Activated naive CD8-positive, alpha-beta T cell treated with anti-CD3 and anti-CD28 coated beads, Interleukin-2, amount 10 ng/mL, durations not matched to agents 7 days and 5 days (primary cell): ENCODE measurements at regions not wholly inside any gene's neighbourhood (a gene's known extent, or its start where the extent isn't known, plus 50 kb on each side); places are given as distances from the start of the nearest gene placed in this dataset.
A peak's percentile ranks its signal among the peaks of the same experiment; 100 is the strongest.
"Not testable (repeated sequence)": the region's sequence is repeated elsewhere in the genome, so short reads cannot be mapped to it uniquely, and the experiment has no call there.

ENCODE experiments used
- ATAC-seq: fragments of 150-1000 bp; cut with Tn5 transposase; one replicate; pipeline ENCODE4 v1.10.0; 2021; ENCODE audit warnings: low read depth, moderate library complexity
- POLR2A ChIA-PET: fragments of 350-600 bp; sonication (Branson Sonifier 250); formaldehyde crosslinking; loops from one replicate; lab custom pipeline; 2021; ENCODE audit warnings: antibody characterized with exemption; lab: Charles Lee
- DNase-seq: peaks from one replicate; pipeline ENCODE4 v3.0.0; 2021
- H3K27ac Mint-ChIP-seq: one replicate; pipeline ENCODE4 v1.8.0; 2022; ENCODE audit warnings: mild to moderate bottlenecking, mixed read lengths
- H3K27me3 Mint-ChIP-seq: one replicate; pipeline ENCODE4 v1.8.0; 2022; ENCODE audit warnings: mild to moderate bottlenecking, moderate library complexity, mixed read lengths
- H3K36me3 Mint-ChIP-seq: one replicate; pipeline ENCODE4 v1.8.0; 2021; ENCODE audit warnings: mild to moderate bottlenecking, mixed read lengths
- H3K4me1 Mint-ChIP-seq: one replicate; pipeline ENCODE4 v1.8.0; 2021; ENCODE audit warnings: mixed read lengths
- H3K4me3 Mint-ChIP-seq: one replicate; pipeline ENCODE4 v1.8.0; 2022; ENCODE audit warnings: mild to moderate bottlenecking, moderate library complexity, mixed read lengths
- H3K9me3 Mint-ChIP-seq: one replicate; pipeline ENCODE4 v1.8.0; 2021; ENCODE audit warnings: mixed read lengths

DNA sequence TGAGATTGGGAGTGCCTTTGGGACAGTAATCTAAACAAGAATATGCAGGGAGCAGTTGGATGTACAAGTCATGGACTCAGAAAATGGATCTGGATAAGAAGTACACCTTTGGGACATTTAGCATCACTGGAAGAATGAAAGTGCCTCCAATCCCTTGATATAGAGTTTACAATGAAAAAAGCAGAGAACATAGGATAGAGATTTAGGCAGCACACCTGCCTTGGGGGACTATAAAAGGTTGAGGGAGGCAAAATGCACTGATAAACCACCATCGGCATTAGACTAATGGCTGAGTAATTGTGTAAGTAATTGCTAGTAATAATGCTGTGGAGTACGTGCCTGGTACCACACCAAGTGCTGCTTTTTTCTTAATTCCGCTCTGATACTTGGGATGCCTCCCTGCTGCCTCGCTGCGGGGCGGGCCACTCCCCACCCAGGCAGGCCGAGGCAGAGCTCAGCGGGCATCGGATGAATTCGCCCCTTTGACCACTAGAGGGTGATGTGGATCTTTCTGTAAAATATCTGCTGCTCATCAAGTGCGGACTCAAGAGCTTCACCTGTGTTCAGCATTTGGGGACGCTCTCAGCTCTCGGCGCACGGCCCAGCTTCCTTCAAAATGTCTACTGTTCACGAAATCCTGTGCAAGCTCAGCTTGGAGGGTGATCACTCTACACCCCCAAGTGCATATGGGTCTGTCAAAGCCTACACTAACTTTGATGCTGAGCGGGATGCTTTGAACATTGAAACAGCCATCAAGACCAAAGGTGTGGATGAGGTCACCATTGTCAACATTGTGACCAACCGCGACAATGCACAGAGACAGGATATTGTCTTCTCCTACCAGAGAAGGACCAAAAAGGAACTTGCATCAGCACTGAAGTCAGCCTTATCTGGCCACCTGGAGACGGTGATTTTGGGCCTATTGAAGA lies 99.9 kb downstream of the ANKRD18B start:
- no peak overlapping the region for H3K4me3 Mint-ChIP-seq
- H3K27ac Mint-ChIP-seq: no peak overlapping the region
- peaks cover 31% of the 10 kb centered on the region for H3K27me3 Mint-ChIP-seq
- peak; percentile 95 for ATAC-seq
- H3K4me1 Mint-ChIP-seq: peaks cover 4% of the 10 kb centered on the region
- DNase-seq: peak; percentile 61
- no peaks in the 10 kb centered on the region for H3K9me3 Mint-ChIP-seq
- POLR2A ChIA-PET: interaction anchor here (1.1 to 2.0 kb wide), 2 partner anchors 33 to 97 kb away, joined by 3 to 9 read pairs; no protein-coding TSS in a partner anchor
- no peaks in the 10 kb centered on the region for H3K36me3 Mint-ChIP-seq

DNA sequence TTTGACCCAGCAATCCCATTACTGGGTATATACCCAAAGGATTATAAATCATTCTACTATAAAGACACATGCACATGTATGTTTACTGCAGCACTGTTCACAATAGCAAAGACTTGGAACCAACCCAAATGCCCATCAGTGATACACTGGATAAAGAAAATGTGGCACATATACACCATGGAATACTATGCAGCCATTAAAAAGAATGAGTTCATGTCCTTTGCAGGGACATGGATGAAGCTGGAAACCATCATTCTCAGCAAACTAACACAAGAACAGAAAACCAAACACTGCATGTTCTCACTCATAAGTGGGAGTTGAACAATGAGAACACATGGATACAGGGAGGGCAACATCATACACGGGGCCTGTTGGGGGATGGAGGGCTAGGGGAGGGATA lies 104.3 kb downstream of the ANKRD18B start:
- H3K27ac Mint-ChIP-seq, POLR2A ChIA-PET, DNase-seq, H3K4me3 Mint-ChIP-seq, H3K36me3 Mint-ChIP-seq, H3K9me3 Mint-ChIP-seq, H3K4me1 Mint-ChIP-seq, ATAC-seq: not testable (repeated sequence)
- peaks cover 49% of the 10 kb centered on the region for H3K27me3 Mint-ChIP-seq

DNA sequence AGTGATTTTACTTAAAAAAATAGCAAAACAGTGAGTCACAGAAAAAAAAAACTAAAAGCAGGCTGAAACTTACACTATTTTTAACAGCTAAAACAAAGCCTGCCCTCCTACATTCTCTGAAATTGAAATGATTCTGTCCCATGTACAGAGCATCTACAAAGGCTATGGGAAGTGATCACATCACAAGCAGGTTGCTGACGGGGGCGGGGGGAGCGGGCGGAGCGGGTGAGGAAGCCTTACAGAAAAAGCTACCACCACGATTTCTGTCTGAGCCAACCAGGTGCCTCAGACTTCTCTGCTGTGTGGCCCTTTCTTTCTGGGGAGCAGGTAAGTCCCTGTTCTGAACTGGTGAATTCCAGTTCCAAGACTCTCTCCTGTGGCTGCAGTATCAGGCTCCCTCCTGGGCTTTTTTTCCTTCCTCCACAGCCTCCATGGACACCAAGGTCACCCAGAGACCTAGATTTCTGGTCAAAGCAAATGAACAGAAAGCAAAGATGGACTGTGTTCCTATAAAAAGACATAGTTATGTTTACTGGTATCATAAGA lies 104.9 kb downstream of the ANKRD18B start:
- POLR2A ChIA-PET: no interaction called here
- DNase-seq (no peak), ATAC-seq (no peak)
- no peaks in the 10 kb centered on the region for H3K9me3 Mint-ChIP-seq
- no peak overlapping the region for H3K27ac Mint-ChIP-seq
- no peaks in the 10 kb centered on the region for H3K36me3 Mint-ChIP-seq
- peaks cover 3% of the 10 kb centered on the region for H3K4me1 Mint-ChIP-seq
- peaks cover 50% of the 10 kb centered on the region for H3K27me3 Mint-ChIP-seq
- no peak overlapping the region for H3K4me3 Mint-ChIP-seq

DNA sequence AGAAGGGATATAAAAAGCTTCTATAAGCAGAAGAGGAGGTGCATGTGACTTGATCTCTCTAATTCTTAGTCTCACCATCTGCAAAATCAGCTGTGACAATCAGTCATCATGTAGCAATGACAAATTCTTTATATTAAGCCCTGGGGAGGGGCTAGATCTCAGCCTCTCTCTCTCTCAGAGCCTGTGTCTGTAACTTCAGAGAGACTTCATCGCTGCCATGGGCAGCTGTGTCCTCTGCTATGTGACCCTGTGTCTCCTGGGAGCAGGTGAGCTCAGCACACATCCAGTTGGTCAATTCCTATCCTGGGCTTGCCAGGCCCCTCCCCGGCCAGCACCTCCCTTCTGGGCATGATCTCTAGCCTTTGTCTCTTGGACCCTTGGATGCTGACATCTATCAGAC lies 109.6 kb downstream of the ANKRD18B start:
- ATAC-seq: no peak
- peaks cover 71% of the 10 kb centered on the region for H3K27me3 Mint-ChIP-seq

DNA sequence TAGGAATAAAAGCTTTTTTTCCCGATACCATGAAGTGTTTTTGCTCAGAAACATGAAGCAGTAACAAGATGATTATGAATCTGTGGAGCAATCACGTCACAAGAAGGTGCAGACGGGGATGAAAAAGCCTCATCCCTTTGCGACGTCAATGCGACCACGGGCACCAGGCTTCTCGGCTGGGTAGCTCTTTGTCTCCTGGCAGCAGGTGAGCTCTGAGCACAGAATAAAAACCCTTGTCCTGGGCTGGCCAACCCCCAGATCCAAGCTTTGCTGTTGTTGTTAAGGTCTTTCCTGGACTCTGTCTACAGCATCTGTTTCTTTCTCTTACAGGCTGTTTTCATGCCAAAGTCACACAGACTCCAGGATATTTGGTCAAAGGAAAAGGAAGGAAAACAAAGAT lies 113.8 kb downstream of the ANKRD18B start:
- Mint-ChIP-seq H3K27ac (no peak overlapping the region), H3K27me3 (peaks cover 73% of the 10 kb centered on the region), H3K36me3 (no peaks in the 10 kb centered on the region), H3K4me1 (peaks cover 4% of the 10 kb centered on the region), H3K4me3 (no peak overlapping the region), H3K9me3 (no peaks in the 10 kb centered on the region)
- POLR2A ChIA-PET: no interaction called here
- DNase-seq (no peak), ATAC-seq (no peak)

More for the DNA sequence above, 109.6 kb downstream of the ANKRD18B start:
- H3K4me1 Mint-ChIP-seq: peaks cover 4% of the 10 kb centered on the region
- no peaks in the 10 kb centered on the region for H3K9me3 Mint-ChIP-seq
- no peak for DNase-seq
- H3K27ac Mint-ChIP-seq: no peak overlapping the region
- H3K36me3 Mint-ChIP-seq: no peaks in the 10 kb centered on the region
- POLR2A ChIA-PET: no interaction called here
- H3K4me3 Mint-ChIP-seq: no peak overlapping the region

DNA sequence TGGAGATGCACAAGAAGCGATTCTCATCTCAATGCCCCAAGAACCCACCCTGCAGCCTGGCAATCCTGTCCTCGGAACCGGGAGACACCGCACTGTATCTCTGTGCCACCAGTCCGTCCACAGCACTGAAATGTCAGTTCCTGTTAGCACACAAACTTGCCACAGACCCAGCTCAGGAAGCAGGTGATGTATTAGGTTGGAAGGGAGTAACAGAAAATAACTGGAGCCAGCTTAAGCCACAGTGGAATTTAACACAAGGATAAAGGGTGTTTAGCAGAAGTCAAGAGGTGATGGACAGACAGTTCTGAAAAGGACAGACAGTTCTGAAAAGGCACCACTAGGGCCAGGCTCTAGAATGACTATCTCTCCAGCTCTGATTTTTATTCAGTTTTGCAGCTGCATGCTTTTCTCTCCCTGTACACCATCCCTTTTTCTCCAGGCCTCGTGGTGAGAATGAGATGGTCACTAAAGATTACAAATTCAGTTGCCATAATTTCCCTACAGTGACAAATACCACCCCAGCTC lies 114.4 kb downstream of the ANKRD18B start:
- H3K36me3 Mint-ChIP-seq: no peaks in the 10 kb centered on the region
- POLR2A ChIA-PET: no interaction called here

DNA sequence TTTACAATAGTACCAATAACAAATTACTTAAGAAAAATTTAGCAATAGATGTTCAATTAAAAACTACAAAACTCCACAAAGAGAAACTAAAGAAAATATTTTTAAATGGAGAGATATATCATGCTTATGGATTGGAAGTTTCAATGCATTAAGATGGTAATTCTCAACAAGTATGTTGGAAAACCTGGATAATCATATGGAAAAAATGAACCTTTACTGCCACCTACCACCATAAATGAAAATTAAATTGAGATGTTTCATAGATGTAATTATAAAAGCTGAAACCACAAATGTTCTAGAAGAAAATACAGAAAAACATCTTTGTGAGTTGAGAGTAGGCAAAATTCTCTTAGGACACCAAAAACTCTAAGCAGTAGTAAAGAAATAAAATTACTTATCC lies 121.7 kb downstream of the ANKRD18B start:
- POLR2A ChIA-PET: no interaction called here
- Mint-ChIP-seq H3K36me3 (no peaks in the 10 kb centered on the region), H3K27ac (no peak overlapping the region), H3K27me3 (peaks cover 66% of the 10 kb centered on the region), H3K4me3 (no peak overlapping the region), H3K4me1 (peaks cover 13% of the 10 kb centered on the region), H3K9me3 (no peaks in the 10 kb centered on the region)
- DNase-seq (no peak), ATAC-seq (no peak)

More for the DNA sequence above, 114.4 kb downstream of the ANKRD18B start:
- Mint-ChIP-seq H3K9me3 (no peaks in the 10 kb centered on the region), H3K27ac (no peak overlapping the region), H3K27me3 (peaks cover 75% of the 10 kb centered on the region), H3K4me1 (peaks cover 4% of the 10 kb centered on the region), H3K4me3 (no peak overlapping the region)
- DNase-seq (no peak), ATAC-seq (no peak)

DNA sequence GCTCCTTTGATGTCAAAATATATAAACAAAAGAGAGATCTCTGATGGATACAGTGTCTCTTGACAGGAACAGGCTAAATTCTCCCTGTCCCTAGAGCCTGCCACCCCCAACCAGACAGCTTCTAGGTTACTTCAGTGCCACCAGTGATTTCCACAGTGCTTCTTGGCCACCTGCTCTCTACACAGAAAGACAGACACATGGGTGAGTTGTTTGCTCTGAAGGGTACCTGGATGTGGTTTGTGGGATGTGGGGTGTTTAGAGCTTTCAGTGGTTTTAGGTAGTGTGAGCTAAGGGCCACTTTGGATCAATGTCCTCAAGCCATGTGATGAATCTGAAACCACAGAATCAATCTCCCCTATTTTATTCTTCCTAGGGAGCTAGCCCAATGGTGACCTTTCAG lies 125.4 kb downstream of the ANKRD18B start:
- Mint-ChIP-seq H3K27ac (no peak overlapping the region), H3K4me3 (no peak overlapping the region)

DNA sequence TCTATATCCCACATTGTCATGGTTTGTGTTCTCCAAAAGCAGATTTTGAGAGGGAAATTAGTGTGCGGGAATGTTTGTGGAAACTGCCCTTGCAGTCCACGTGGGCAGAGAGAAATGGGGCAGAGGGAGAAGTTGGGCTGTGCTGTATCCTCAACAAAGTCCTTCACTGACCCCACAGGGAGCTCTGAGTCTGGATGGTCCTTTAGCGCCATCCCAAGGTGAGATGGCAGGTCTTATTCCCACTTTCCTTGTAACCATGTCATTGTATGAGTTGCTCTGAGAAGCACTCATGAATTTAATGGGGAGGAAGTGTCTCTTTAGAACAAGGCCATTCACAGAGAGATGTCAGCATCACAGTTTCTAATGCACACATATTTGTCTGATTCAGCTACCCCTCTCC lies 127.1 kb downstream of the ANKRD18B start:
- Mint-ChIP-seq H3K9me3 (no peaks in the 10 kb centered on the region), H3K27ac (no peak overlapping the region), H3K36me3 (no peaks in the 10 kb centered on the region), H3K4me1 (peaks cover 13% of the 10 kb centered on the region), H3K4me3 (no peak overlapping the region), H3K27me3 (peaks cover 73% of the 10 kb centered on the region)
- ATAC-seq (no peak), DNase-seq (no peak)
- POLR2A ChIA-PET: no interaction called here

More for the DNA sequence above, 125.4 kb downstream of the ANKRD18B start:
- POLR2A ChIA-PET: no interaction called here
- H3K27me3 Mint-ChIP-seq: peaks cover 72% of the 10 kb centered on the region
- H3K9me3 Mint-ChIP-seq: no peaks in the 10 kb centered on the region
- H3K4me1 Mint-ChIP-seq: peaks cover 13% of the 10 kb centered on the region
- ATAC-seq (peak; percentile 56), DNase-seq (no peak)
- H3K36me3 Mint-ChIP-seq: no peaks in the 10 kb centered on the region

DNA sequence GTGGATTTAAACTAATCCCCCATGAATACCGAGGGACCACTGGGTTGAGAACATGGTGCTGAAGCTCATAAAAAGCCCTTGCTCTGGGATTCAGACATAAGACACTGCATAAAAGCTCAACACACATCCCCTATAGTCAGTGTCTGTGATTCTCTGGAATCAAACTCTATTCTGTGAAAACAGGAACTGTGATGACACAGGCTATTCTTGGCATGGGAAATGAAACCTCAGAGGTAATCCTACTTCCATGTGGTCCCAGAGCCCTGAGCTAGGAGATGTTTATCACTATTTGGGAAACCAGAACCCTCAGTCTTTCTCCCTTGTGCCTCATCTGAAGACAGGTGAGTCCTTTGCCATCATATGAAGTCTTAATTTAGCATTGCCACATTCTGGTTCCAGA lies 135.4 kb upstream of the PRSS3 start:
- Mint-ChIP-seq H3K27me3 (peaks cover 33% of the 10 kb centered on the region), H3K36me3 (no peaks in the 10 kb centered on the region)
- no peak for ATAC-seq

DNA sequence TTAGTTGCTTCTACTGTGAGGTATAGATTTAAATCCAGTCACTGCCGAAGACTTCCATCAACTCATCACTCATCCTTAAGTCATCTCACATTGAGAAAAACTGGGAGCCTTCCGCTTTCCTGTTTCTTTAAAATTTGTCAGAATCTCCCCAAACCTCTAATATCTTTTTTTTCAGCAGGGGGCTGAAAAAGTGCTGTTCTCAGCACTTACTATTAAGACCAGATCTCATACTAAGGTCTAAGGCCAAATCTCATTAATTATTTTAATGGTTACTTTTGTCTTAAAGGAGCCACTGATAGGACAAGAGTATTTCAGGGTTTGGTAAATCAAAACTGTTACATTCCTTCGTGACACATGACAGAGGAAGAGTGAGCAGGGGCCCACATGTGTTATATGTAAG lies 134.6 kb upstream of the PRSS3 start:
- Mint-ChIP-seq H3K36me3 (no peaks in the 10 kb centered on the region), H3K27me3 (peaks cover 31% of the 10 kb centered on the region), H3K4me3 (no peak overlapping the region), H3K9me3 (no peaks in the 10 kb centered on the region), H3K27ac (no peak overlapping the region), H3K4me1 (no peaks in the 10 kb centered on the region)
- POLR2A ChIA-PET: no interaction called here
- DNase-seq (no peak), ATAC-seq (no peak)

More for the DNA sequence above, 135.4 kb upstream of the PRSS3 start:
- no peaks in the 10 kb centered on the region for H3K9me3 Mint-ChIP-seq
- H3K27ac Mint-ChIP-seq: no peak overlapping the region
- POLR2A ChIA-PET: no interaction called here
- H3K4me1 Mint-ChIP-seq: no peaks in the 10 kb centered on the region
- no peak overlapping the region for H3K4me3 Mint-ChIP-seq
- DNase-seq: no peak

DNA sequence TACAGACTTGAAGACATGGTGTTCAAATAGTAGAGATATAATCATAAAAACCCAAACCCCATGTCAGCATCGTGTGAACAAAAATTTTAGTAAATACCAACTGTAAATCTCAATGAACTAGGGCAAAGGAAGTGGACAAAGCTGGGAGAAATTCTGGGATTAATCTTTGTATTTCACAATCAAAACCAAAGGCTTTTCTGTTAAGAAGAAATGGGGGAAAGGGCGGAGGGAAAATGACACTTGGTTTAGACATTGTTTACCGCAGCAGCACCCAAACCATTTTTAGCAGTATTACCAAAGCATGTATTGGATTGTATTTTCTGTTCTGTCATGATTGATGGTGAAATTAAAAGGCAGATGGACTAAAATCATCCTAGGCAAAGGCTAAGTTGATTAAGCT lies 134.2 kb upstream of the PRSS3 start:
- DNase-seq (no peak), ATAC-seq (no peak)
- POLR2A ChIA-PET: no interaction called here
- Mint-ChIP-seq H3K27me3 (peaks cover 31% of the 10 kb centered on the region), H3K27ac (no peak overlapping the region), H3K9me3 (no peaks in the 10 kb centered on the region), H3K36me3 (no peaks in the 10 kb centered on the region), H3K4me3 (no peak overlapping the region), H3K4me1 (no peaks in the 10 kb centered on the region)

DNA sequence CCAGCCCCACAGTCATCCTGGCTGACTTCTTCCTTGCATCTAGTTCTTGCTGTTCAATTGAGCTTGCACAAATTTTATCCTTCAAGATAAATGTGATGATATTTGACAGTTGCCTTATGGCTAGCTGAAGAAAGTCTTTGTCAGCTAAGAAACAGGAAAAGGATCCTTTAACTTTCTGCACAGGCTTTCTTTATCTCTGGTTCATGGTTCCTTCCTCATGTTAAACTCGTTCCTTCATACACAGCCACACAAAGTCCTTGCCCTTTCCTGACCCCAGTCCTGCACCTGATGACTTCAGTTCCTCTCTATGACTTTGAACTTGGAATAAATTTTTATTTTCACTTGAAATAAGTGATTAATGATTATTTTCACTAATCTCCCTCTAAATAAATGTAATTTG lies 132.5 kb upstream of the PRSS3 start:
- H3K9me3 Mint-ChIP-seq: no peaks in the 10 kb centered on the region
- DNase-seq (no peak), ATAC-seq (no peak)
- POLR2A ChIA-PET: no interaction called here
- no peak overlapping the region for H3K27ac Mint-ChIP-seq
- H3K4me1 Mint-ChIP-seq: no peaks in the 10 kb centered on the region
- no peak overlapping the region for H3K4me3 Mint-ChIP-seq
- peaks cover 31% of the 10 kb centered on the region for H3K27me3 Mint-ChIP-seq
- no peaks in the 10 kb centered on the region for H3K36me3 Mint-ChIP-seq
